HFF-Myc (cell line): ENCODE measurements at regions not wholly inside any gene's neighbourhood (a gene's known extent, or its start where the extent isn't known, plus 50 kb on each side); places are given as distances from the start of the nearest gene placed in this dataset.

Experiments
- DNase-seq: peaks from one replicate; pipeline ENCODE4 v3.0.0-alpha.2; 2011; ENCODE audit warnings: low read depth; ENCODE audit errors: extremely low read depth
- H3K4me3 ChIP-seq: replicated peaks from 2 replicates; pipeline ENCODE4 v1.5.1; 2011; ENCODE audit warnings: low read depth, mild to moderate bottlenecking, control low read depth, low read length
- TF ChIP-seq, protein P1 (sequence below): IDR thresholded peaks from 2 replicates; pipeline ENCODE4 v1.5.1; 2012; ENCODE audit warnings: mild to moderate bottlenecking, low read depth, low read length, control low read depth; ENCODE audit errors: missing control alignments

DNA sequence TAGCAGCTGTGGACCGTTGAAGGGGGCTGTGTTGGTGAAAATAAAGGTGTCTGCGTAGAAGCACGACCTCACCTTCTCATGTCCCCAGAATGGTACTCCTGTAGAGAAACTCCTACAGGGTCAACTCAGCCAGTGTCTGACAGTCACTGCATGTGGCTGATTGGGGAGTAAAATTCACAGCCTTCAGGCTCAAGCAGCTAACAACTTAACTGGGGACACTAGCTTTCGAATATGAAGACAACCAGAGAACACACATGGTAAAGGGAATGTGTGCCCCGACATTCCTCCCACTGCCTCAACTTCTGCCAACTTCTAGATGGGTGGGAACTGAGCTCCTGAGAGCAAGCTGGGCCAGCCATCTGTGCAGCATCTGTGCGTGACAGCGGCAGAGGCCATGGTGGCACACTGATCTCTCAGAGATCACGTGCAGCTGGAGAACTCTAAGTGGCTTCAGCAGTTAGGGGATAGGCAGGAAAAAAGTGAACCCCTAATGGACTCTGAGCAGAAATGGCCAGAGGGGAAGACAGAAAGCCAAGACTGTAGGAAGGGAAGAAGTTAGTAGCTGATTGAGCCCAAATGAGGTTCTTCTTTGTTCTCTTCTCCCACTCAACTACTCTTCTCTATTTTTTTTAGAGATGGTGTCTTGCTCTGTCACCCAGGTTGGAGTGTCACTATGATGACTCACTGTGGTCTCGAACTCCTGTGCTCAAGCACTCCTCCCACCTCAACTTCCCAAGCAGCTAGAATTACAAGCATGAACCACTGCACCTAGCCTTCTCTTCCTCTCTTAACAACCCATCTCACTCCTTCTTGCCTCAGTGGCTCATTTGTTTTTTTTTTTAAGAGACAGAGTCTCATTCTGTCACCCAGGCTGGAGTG is 280.8 kb downstream of the ZEB1 start:
- no peak overlapping the region for H3K4me3 ChIP-seq
- DNase-seq = no peak
- TF ChIP-seq, protein P1, sequence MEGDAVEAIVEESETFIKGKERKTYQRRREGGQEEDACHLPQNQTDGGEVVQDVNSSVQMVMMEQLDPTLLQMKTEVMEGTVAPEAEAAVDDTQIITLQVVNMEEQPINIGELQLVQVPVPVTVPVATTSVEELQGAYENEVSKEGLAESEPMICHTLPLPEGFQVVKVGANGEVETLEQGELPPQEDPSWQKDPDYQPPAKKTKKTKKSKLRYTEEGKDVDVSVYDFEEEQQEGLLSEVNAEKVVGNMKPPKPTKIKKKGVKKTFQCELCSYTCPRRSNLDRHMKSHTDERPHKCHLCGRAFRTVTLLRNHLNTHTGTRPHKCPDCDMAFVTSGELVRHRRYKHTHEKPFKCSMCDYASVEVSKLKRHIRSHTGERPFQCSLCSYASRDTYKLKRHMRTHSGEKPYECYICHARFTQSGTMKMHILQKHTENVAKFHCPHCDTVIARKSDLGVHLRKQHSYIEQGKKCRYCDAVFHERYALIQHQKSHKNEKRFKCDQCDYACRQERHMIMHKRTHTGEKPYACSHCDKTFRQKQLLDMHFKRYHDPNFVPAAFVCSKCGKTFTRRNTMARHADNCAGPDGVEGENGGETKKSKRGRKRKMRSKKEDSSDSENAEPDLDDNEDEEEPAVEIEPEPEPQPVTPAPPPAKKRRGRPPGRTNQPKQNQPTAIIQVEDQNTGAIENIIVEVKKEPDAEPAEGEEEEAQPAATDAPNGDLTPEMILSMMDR = no peak

DNA sequence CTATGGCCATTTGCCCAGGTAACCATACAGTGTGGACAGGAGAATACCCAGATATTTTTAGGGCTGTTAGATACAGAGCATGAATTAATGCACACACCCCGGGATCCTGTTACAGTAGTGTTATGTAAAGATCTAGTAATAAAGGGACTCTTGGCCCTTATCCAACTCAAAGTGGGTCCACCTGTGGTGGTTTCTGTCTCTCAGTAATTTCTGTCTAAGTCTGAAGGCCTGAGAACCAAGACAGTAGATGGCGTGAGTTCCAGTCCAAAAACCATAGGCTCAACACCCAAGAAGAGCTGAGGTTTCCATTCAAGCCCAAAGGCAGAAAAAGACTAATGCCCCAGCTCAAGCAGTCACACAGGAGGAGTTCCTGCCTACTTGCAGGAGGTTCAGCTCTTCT is 277.7 kb downstream of the ZEB1 start:
- H3K4me3 ChIP-seq = no peak overlapping the region
- TF ChIP-seq, protein P1 = no peak
- DNase-seq = no peak

DNA sequence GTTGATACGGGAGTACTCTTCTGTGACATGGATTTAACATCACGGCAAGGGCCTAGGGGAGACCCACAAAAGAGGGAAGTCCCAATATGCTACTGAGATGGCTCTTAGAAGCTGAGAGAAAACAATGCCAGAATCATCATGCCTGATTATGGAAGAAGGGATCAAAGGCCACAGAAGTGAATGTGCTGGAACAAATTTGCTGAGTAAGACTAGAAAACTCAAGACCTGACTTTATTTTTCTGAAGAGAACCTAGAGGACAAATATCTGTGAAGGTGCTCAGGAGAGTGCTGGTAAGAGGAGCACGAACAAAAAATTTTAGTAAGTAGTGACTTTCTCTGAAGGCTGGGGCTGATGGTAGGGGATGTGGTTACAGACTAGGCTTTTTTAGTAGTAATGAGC is 277.0 kb downstream of the ZEB1 start:
- no peak overlapping the region for H3K4me3 ChIP-seq
- TF ChIP-seq, protein P1 = no peak
- DNase-seq = no peak

DNA sequence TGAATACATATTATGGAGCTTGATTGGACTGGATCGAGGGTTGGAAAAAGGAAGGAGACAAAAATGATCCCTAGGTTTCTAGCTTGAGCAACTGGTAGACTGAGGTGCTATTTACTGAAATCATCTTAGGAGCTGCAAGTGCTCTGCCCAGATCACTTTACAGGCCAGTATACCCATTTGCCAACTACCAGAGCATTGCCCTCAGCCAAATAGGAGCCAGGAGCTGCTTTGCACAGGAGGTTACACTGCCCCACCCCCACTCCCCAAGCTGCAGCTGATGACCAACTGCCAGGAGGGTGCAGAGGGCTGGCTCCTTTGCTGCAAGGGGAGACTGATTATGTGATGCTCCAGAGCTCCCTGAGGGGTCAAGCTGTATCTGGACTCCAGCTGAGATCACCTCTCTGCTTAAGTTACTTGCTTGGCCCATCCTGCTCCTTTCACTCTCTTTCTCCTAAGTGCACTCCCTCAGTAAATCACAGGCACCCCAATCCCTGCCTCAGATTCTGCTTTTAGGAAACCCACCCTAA is 275.4 kb downstream of the ZEB1 start:
- TF ChIP-seq, protein P1 = no peak
- no peak for DNase-seq

GRCh38 chr10:31593124-31593523 is 274.1 kb downstream of the ZEB1 start:
- TF ChIP-seq, protein P1 = no peak
- H3K4me3 ChIP-seq = no peak overlapping the region
- DNase-seq = no peak

More for the DNA sequence above, 275.4 kb downstream of the ZEB1 start:
- H3K4me3 ChIP-seq = no peak overlapping the region

DNA sequence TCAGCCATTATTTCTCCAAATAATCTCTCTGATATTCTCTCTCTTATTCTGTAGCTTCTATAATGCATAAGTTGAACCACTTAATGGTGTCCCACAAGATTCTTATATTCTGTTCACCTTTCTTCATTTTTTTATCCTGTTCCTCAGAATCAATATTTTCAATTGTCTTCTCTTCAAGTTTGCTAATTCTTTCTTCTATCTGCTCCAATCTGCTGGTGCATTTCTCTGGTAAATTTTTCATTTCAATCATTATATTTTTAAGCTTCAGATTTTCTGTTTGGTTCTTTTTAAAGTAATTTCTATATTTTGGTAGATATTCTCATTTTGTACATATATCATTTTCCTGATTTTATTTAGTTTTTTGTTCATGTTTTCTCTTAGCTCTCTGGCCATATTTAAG is 272.6 kb downstream of the ZEB1 start:
- TF ChIP-seq, protein P1 = no peak
- no peak for DNase-seq
- H3K4me3 ChIP-seq = no peak overlapping the region
